HCEC 1CT (cell line): ENCODE measurements at regions not wholly inside any gene's neighbourhood (a gene's known extent, or its start where the extent isn't known, plus 50 kb on each side); places are given as distances from the start of the nearest gene placed in this dataset.

Experiments
- DNase-seq: peaks from one replicate; pipeline ENCODE4 v3.0.0-alpha.2; 2017

GRCh38 chr3:96734273-96735009 lies 80.0 kb upstream of the EPHA6 start:
- DNase-seq = no peak

DNA sequence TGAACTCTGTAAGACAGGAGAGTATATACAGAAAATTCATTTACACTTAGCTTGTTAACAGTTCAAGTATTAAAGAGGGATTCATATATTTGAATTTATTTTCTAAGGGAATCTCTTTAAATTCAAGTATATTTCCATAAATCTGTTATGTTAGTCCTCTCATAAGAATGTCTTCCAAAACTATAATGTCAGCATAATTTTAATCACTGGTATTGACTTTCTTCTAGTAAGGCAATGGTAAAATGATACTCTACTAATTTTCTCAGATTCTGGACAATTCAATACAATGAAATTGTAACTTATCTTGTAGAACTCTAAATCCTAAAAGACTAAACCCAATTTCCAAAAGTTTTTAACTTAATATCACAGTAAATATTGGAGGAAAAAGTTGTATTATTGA lies 66.3 kb upstream of the EPHA6 start:
- no peak for DNase-seq

DNA sequence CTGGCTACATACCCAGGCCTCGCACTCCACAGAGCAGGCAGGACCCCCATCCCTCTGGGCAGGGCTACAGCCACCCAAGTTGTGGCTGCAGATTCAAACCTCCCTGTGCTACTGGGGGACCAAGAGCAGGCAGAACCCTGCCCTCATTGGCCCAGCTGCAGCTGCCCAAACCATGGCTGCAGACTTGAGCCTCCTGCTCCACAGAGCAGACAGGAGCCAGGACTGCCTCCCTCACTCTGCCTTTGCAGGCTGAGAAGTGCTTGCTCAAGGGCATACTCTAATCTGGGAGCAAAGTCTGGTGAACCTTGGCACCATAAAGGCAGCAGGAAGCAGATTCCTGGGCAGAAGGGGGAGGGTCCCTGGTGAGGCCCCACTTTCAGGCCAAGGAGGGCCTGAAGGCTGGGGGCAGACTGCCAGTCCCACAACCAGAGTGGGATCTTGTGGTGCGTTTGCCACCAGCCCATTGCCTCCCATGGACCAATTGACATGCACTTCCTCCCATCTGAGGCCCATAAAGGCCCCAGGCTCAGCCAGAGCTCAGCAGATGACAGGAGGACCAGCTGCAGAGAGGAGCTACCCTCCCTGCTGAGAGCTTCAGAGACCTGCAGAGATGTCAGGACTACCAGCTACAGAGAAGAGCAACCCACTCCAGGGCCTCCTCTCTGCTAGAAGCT lies 64.2 kb upstream of the EPHA6 start:
- DNase-seq = no peak

GRCh38 chr3:96753124-96753523 lies 61.3 kb upstream of the EPHA6 start:
- DNase-seq = no peak

GRCh38 chr3:96754128-96754527 lies 60.3 kb upstream of the EPHA6 start:
- no peak for DNase-seq

- no peak for DNase-seq
Observed at GRCh38 chr3:96755519-96755918, 58.9 kb upstream of the EPHA6 start.

GRCh38 chr3:96756516-96756915 lies 57.9 kb upstream of the EPHA6 start:
- DNase-seq = no peak

DNA sequence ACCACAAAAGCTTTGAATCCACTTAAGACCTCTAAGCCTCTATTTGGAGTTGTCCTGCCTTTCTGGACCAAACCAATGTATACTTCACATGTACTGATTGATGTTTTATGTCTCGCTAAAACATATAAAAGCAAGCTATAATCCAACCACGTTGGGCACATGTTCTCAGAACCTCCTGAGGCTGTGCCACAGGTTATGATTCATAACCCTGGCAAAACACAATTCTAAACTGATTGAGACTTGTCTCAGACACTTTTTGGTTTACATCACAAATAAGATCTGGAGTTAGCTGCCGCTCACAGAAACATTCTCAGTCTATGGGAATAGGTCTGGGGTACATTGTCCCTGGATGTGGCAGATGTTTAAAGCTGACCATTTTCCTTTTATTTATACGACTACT lies 53.4 kb upstream of the EPHA6 start:
- DNase-seq = no peak
